ENCODE measurements at regions not wholly inside any gene's neighbourhood (a gene's known extent, or its start where the extent isn't known, plus 50 kb on each side); places are given as distances from the start of the nearest gene placed in this dataset.

GRCh38 chr4:178457286-178457685, 1015.0 kb upstream of the AGA start:
- no peaks in the 10 kb centered on the region for H3K27me3 ChIP-seq (ENCODE audit: insufficient read depth, poor library complexity, severe bottlenecking)
- no peak for DNase-seq (ENCODE audit: low read depth in 1 of 2, low spot score in 1 of 2)
- TF ChIP-seq GABPA (IDR thresholded peaks at IDR 0.05; ENCODE audit: low read depth) (no peak), SPI1 (IDR thresholded peaks at IDR 0.05; ENCODE audit: borderline replicate concordance, low read depth) (no peak), POLR2AphosphoS5 (IDR thresholded peaks at IDR 0.05; ENCODE audit: low read depth) (no peak), REST (IDR thresholded peaks at IDR 0.05; ENCODE audit: insufficient replicate concordance, low read depth) (no peak)
- TF ChIP-seq, protein P1, sequence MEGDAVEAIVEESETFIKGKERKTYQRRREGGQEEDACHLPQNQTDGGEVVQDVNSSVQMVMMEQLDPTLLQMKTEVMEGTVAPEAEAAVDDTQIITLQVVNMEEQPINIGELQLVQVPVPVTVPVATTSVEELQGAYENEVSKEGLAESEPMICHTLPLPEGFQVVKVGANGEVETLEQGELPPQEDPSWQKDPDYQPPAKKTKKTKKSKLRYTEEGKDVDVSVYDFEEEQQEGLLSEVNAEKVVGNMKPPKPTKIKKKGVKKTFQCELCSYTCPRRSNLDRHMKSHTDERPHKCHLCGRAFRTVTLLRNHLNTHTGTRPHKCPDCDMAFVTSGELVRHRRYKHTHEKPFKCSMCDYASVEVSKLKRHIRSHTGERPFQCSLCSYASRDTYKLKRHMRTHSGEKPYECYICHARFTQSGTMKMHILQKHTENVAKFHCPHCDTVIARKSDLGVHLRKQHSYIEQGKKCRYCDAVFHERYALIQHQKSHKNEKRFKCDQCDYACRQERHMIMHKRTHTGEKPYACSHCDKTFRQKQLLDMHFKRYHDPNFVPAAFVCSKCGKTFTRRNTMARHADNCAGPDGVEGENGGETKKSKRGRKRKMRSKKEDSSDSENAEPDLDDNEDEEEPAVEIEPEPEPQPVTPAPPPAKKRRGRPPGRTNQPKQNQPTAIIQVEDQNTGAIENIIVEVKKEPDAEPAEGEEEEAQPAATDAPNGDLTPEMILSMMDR (IDR thresholded peaks at IDR 0.05; ENCODE audit: insufficient read depth, low read length) = no peak
- no peak overlapping the region for H3K4me3 ChIP-seq (replicated peaks; ENCODE audit: insufficient read depth, low read length)
- no peak overlapping the region for H3K27ac ChIP-seq (replicated peaks)

- Histone ChIP-seq H3K27ac (replicated peaks) (no peak overlapping the region), H3K4me3 (replicated peaks; ENCODE audit: insufficient read depth, low read length) (no peak overlapping the region), H3K27me3 (ENCODE audit: insufficient read depth, poor library complexity, severe bottlenecking) (no peaks in the 10 kb centered on the region)
- no peak for DNase-seq (ENCODE audit: low read depth in 1 of 2, low spot score in 1 of 2)
- no peak for TF ChIP-seq SPI1 (IDR thresholded peaks at IDR 0.05; ENCODE audit: borderline replicate concordance, low read depth)
- no peak for TF ChIP-seq GABPA (IDR thresholded peaks at IDR 0.05; ENCODE audit: low read depth)
- TF ChIP-seq POLR2AphosphoS5 (IDR thresholded peaks at IDR 0.05; ENCODE audit: low read depth) = no peak
- TF ChIP-seq REST (IDR thresholded peaks at IDR 0.05; ENCODE audit: insufficient replicate concordance, low read depth) = no peak
- TF ChIP-seq, protein P1 (IDR thresholded peaks at IDR 0.05; ENCODE audit: insufficient read depth, low read length) = no peak
Observed at GRCh38 chr4:178462710-178463109, 1020.5 kb upstream of the AGA start.

GRCh38 chr4:178463747-178464146, 1021.5 kb upstream of the AGA start:
- no peak overlapping the region for H3K4me3 ChIP-seq (replicated peaks; ENCODE audit: insufficient read depth, low read length)
- DNase-seq (ENCODE audit: low read depth in 1 of 2, low spot score in 1 of 2) = no peak
- H3K27me3 ChIP-seq (ENCODE audit: insufficient read depth, poor library complexity, severe bottlenecking) = no peaks in the 10 kb centered on the region
- H3K27ac ChIP-seq (replicated peaks) = no peak overlapping the region
- TF ChIP-seq, protein P1 (IDR thresholded peaks at IDR 0.05; ENCODE audit: insufficient read depth, low read length) = no peak
- no peak for TF ChIP-seq GABPA (IDR thresholded peaks at IDR 0.05; ENCODE audit: low read depth)
- TF ChIP-seq REST (IDR thresholded peaks at IDR 0.05; ENCODE audit: insufficient replicate concordance, low read depth) = no peak
- TF ChIP-seq SPI1 (IDR thresholded peaks at IDR 0.05; ENCODE audit: borderline replicate concordance, low read depth) = no peak
- TF ChIP-seq POLR2AphosphoS5 (IDR thresholded peaks at IDR 0.05; ENCODE audit: low read depth) = no peak

All from HL-60 (cell line).